ENCODE measurements at regions not wholly inside any gene's neighbourhood (a gene's known extent, or its start where the extent isn't known, plus 50 kb on each side); places are given as distances from the start of the nearest gene placed in this dataset.
"Not testable (repeated sequence)": the region's sequence is repeated elsewhere in the genome, so short reads cannot be mapped to it uniquely, and the experiment has no call there.

DNA sequence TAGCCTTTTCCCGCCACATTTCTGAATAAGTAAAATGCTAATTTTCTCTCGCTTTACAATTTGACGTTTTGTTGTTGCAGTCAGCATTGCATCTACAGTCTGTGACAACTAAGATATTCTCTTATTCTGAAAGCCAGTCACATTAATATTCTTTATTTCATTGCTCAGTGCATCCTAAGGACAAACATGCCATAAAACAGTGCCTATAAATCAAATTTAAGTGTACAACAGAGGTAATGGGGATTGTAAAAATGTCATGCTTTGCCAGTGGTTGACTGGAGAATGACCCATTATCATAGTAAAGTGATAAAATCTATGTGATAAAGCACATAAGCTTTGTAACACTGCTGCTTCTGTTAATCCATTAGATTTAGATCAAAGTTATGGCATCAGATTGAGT lies 1850.0 kb upstream of the ACO1 start:
- DNase-seq (ENCODE audit: low read depth) = no peak

DNA sequence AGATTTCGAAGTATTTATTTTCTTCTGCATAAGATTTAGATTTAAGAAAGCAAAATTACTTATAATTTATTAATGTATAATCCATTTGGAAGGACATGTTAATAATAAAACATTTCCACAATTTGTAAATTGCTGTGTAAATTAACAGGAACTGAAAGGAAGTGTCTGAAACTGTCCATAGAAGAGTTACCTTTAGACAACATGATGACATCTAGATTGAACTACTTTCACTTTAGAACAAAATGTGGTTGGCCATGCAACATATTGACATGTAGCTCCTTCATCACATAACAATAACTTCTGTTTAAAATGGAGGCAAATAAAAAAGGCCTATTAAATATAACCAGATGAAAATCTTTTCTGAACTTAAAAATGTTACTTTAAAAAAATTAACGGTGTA lies 1849.5 kb upstream of the ACO1 start:
- no peak for DNase-seq (ENCODE audit: low read depth)

DNA sequence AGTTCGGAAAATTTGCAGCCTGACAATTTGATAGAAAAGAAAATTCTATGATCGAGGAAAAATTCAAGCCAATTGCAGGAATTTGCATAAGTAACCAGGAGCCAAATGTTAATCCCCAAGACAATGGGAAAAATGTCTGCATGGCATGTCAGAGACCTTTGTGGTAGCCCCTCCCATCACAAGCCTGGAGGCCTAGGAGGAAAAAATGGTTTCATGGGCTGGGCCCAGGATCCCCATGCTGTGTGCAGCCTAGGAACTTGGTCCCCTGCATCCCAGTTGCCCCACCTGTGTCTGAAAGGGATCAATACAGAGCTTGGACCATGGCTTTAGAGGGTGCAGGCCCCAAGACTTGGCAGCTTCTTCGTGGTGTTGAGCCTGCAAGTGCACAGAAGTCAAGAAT lies 1847.9 kb upstream of the ACO1 start:
- DNase-seq (ENCODE audit: low read depth) = no peak

DNA sequence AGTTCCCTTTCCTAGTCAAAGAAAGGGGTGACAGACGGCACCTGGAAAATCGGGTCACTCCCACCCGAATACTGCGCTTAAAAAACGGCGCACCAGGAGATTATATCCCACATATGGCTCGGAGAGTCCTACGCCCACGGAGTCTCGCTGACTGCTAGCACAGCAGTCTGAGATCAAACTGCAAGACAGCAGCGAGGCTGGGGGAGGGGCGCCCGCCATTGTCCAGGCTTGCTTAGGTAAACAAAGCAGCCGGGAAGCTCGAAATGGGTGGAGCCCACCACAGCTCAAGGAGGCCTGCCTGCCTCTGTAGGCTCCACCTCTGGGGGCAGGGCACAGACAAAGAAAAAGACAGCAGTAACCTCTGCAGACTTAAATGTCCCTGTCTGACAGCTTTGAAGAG lies 1844.7 kb upstream of the ACO1 start:
- not testable (repeated sequence) for DNase-seq (ENCODE audit: low read depth)

DNA sequence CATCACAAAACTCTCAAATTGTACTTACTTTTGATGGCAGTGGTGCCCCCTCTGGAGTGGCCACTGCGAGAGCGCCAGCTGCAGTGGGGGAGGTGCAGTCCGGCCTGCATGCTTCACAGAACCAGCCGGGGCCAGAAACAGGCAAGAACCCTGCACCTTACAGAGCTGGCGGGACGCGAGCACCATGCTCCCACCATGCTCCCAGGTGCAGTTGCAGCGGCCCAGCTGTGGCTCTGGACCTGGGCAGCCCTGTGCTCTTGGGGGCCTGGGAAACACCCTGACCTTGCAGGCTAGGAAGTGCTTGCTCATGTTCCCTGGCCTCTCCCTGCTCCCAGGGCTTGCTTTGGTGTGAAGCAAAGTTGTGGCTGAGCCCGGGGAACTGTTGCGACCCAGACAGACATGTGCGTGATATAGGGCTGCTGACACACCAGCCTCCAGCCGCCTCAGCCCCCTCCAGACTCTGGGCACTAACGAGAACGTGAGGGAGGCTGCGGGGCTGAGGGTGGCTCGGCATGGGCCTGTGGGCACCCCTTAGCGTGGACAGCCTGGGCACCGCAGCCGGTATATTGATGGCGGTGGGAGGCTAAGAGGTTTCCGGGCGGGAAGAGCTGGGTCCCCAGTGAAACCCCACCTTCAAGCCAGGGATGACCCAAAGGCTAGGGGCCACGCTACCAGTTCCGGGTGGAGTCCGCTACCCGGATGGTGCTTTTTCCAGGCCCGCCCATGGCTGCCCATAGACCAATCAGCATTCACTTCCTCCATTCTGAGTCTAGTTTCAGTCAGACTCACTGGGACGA lies 1809.9 kb upstream of the ACO1 start:
- no peak for DNase-seq (ENCODE audit: low read depth)

DNA sequence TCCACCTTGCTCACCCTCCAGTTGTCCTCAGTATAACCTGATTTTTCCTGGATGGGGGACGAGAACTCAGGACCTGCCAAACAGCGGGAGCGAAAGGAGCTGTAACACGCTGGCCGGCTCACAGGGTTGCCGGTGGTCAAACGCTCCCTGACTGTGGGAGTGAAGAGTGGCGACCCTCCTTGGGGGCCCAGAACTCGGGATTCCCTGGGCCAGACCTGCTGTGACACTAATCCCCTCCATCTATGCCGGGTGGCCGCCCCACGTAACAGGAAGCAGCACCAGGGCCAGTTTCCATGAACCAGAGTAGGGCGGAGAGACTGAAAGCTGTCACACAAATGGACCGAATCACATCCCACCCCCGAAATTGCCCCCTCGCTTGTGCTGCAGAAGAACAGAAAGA lies 1809.2 kb upstream of the ACO1 start:
- no peak for DNase-seq (ENCODE audit: low read depth)

DNA sequence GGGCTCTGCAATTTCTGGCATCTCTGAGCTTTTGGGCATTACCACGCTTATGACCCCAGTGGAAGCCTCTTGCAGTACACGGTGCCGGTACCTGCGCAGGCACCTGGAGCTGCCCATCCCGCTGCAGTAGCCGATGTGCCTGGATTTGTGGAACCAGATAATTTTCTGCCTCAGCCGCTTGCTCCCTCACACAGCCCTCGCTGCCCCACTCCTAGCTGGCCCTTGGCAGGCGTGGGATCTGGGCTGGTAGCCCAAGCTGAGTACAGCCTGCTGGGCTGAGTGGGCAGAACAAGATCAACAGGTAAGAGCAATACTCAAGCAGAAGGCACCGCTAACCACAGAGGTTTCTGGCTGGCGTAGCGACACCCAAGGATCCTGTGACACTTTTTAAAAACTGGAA lies 1808.8 kb upstream of the ACO1 start:
- DNase-seq (ENCODE audit: low read depth) = no peak

DNA sequence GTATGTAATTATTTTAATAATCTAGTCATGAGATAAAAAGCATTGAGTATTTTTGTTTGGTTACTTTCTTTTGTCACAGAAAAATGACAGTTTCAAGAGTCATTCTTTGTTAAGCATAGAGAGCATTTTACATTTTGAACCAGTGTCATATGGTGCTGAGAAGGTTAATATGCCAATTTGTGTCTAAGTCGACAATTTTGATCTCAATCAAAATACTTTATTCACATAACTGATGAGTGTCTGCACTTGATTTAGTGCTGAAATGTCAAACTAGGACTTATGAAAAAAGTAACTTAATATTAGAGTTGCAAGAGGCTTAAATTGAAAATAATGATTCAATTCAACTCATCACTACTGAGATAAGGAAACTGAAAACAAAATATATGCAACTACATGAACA lies 1804.6 kb upstream of the ACO1 start:
- no peak for DNase-seq (ENCODE audit: low read depth)

DNA sequence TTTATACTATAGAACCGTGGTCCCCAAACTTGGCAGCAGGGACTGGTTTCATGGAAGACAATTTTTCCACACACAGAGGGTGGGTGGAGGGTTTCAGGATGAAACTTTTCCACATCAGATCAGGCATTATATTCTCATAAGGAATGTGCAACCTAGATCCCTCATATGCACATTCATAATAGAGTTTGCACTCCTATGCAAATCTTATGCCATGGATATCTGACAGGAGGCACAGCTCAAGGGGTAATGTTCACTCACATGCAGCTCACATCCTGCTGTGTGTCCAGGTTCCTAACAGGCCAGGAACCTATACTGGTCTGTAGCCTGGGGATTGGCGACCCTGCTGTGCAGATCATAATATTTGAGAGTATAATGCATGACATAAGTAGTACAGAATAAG lies 1802.2 kb upstream of the ACO1 start:
- DNase-seq (ENCODE audit: low read depth) = no peak

DNA sequence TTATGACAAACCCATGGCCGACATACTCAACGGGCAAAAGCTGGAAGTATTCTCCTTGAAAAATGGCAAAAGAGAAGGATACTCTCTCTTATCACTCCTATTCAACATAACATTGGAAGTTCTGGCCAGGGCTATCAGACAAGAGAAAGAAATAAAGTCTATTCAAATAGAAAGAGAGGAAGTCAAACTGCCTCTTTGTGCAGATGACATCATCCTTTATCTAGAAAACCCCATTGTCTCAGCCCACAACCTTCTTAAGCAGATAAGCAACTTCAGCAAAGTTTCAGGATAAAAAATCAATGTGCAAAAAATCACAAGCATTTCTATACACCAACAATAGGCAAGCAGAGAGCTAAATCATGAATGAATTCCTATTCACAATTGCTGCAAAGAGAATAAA lies 1799.9 kb upstream of the ACO1 start:
- no peak for DNase-seq (ENCODE audit: low read depth)

DNA sequence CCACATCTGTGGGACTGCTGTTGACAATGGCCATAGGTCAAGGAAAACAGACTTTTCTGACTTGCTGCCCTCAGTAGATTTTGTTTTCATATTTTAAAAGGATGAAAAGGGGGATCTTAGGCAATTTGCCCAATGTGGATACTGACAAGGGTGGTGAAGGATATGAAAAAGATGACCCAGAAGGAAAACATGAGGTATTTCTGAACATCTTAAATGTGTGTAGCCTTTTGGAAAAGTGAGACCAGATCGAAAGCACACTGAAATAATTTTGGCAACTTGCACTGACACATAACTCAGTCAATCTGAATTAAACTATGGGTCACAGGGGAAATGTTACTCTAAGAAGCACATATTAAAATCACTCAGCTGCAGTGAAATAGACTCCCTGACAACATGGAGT lies 1793.0 kb upstream of the ACO1 start:
- no peak for DNase-seq (ENCODE audit: low read depth)

DNA sequence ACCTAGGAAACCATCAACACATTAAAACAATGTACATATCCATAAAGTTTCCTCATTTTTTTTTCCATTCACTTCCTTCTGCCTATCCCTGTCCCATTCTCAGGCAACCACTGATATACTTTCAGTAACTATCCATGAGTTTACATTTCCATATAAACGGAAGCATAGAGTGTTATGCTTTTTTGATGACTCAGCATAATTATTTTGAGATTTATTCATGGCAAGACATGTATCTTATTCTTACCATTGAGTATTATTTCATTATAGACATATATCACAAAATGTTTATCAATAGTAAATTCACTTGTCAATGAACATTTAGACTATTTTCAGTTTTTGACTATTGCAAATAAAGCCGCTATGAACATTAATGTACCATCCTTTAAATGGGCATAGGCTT lies 1786.8 kb upstream of the ACO1 start:
- DNase-seq (ENCODE audit: low read depth) = no peak

DNA sequence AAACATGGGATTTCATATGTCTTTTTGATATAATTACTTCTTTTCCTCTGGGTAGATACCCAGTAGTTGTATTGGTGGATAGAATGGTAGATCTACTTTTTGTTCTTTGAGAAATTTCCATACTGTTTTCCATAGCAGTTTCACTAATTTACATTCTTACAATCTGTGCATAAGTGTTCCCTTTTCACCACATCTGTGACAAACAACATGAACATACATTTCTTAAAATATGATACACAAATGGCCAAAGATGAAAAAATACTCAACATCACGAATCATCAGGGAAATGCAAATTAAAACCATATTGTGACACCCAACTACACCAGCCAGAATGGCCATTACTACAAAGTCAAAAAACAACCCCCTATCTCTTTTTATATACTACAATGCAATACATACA lies 1778.5 kb upstream of the ACO1 start:
- no peak for DNase-seq (ENCODE audit: low read depth)

DNA sequence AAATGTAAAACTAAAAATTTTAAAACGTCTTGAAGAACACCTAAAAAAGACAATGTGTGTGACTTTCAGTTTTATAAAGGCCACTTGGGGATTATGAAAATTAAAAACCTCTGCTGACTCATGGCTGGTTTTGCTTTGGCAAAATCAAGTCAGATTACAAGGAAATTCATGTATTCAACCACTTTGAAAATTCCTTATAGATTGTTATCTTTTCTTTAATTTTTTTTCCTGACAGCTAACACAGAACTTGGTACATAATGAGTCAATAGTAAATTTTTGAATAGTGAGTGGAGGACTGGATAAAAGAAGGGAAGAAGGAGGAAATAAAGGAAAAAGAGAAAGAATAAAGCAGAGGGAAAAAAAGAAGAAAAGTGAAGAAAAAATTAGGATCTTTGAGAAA lies 1774.7 kb upstream of the ACO1 start:
- no peak for DNase-seq (ENCODE audit: low read depth)

DNA sequence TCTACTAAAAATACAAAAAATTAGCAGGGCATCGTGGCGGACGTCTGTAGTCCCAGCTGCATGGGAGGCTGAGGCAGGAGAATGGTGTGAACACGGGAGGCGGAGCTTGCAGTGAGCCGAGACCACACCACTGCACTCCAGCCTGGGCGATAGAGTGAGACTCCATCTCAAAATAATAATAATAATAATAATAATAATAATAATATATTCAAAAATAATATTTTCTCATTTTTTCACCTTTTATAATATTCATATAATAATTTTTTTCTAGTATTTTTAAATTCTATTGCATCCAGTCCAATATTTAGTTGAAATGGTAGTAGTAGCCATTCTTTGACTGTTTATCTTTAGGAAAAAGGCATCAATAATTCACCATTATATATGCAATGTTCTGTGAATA lies 1767.7 kb upstream of the ACO1 start:
- not testable (repeated sequence) for DNase-seq (ENCODE audit: low read depth)

DNA sequence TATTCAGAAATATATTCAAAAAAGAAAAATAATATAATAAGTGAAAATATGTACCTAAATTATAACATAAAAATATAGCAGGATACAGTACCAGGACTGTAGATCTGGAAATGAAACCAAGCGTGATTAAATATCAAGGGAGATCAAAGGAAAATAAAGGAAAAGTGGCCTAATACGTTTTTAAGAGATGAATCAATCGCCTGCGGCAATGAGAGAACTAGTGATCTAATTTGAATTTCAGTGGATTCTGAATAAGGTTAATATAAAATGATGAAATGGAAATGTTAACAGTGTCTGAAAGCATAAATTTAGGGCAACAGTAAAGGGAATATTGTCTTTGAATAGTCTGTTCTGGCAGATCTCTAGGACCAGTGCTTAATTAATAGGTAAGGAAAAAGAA lies 1761.9 kb upstream of the ACO1 start:
- DNase-seq (ENCODE audit: low read depth) = no peak

DNA sequence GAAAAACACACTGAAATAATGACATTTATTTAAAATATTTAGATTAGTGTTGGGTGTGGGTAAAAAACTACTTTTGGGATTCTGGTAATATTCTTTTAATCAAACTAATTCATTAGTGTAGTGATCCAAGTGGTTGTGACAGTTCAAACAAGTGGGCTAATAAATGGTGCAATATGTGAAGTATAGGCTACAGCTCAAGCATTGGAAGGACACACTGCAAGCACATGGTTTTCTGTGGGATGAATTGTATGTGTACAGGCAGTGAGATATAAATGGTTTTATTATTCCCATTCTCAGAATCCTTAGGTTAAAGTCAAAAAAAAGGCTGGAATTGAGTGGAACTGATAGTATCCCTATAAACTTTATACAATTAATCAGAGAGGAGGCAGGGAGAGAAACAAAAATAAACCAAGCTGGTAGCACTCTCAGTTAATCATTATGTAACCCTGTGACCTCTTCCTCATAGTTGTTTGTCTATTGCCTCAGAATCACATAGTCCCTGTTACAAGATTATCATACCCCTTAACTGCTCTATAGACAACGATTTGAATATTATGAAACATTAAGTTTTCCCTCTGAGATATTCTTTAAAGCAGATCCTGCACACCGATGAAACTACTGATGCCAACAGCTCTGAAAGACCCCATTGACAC lies 1755.4 kb upstream of the ACO1 start:
- no peak for DNase-seq (ENCODE audit: low read depth)

DNA sequence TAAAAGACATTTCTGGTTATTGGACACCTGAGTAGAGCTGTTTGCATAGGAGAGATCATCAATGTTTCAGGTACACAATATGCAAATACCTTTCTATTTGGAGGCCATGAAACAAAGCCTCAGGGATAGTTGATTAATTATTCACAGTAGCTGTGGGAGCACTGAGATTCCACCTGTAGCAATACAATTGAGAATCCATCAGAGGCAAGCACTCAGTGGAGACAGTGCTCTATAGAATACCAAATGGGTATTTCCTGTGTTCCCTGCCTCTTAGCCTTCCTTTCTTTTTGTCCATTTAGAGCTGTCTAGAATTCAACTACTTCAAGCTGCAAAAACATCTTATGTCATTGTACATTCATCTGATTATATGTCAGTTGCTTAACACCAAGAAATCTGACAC lies 1754.0 kb upstream of the ACO1 start:
- no peak for DNase-seq (ENCODE audit: low read depth)

DNA sequence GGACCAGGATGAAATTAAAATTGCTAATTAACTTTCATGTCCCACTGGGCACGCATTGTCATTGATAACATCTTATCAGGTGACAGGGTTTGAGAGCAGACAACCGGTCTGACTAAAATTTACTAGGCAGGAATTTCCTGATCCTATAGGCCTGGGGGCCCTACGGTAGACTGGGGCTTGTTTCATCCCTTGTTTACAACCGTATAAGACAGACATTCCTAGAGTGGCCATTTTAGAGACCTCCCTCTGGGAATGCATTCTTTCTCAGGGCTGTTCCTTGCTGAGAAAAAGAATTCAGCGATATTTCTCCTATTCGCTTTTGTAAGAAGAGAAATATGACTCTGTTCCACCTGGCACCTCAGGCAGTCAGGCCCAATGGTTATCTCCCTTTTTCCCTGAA lies 1737.8 kb upstream of the ACO1 start:
- not testable (repeated sequence) for DNase-seq (ENCODE audit: low read depth)

DNA sequence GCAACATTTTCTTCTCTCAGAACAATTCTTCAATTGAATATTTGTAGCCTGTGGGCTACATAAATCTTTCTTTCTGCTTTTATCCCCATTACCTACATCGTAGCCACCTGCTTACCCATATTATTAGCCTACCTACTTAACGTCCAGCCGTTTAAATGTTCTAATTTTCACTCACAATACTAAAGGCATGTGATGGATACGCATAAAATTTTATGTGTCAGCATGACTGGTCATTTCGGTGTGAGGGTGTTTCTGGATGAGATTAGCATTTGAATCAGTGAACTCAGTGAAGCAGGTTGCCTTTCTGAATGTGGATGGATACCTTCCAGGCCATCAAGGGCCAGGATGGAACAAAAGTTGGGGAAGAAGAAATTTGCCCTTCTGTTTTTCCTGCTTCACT lies 1722.5 kb upstream of the ACO1 start:
- no peak for DNase-seq (ENCODE audit: low read depth)

DNA sequence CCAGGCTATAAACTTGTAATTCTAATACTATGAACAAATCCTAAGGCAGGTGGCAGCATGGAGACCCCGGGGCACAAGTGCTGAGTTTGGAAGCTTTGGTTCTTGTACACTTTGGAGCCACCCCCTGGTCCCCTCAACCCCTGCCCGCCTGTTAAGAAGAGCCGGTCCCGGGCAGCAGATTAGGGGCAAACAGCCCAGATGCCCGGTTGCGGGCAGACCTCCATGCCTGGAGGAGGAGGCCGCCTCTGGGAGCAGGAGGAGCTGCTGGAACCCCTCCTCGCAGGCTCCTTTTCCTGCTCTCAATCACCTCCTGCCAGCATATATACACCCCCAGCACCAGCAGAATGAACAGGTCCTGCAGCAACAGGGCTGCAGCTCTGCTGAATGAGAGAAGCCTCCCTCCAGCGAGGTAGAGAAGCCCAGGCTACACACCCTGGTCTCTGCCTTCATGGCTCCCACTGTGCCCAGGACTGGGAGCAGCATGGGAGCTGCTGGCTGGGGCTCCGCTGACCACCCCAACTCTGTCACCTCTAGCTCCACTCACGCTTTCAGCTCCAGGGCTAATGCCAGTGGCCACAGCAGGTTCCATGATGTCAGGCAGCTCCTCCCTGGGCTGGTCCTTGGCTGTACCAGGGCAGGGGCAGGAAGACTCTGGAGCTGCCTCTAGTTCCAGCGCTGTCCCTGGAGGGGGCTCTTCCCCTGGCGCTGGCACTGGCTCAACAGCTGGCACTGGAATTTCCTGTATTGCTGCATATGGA lies 1713.5 kb upstream of the ACO1 start:
- DNase-seq (ENCODE audit: low read depth) = no peak

DNA sequence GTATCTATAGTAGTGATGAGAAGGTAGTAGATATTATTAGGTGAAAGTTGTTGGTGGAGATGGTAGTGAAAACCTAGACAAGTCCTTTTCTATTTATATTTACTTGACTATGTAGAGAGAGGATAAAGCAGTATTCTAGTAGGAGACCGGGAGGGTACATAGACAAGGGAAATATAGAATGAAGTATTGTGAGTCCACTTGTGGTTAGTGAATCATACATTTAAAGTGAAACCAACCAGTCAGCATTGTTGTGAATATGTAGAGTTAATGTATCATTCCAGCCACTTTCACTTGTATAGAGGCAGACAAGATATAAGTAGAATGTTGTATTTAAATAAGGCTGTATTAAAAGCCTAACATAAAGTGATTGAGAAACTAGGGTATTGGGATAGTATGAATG lies 1711.3 kb upstream of the ACO1 start:
- DNase-seq (ENCODE audit: low read depth) = peak; percentile 4

DNA sequence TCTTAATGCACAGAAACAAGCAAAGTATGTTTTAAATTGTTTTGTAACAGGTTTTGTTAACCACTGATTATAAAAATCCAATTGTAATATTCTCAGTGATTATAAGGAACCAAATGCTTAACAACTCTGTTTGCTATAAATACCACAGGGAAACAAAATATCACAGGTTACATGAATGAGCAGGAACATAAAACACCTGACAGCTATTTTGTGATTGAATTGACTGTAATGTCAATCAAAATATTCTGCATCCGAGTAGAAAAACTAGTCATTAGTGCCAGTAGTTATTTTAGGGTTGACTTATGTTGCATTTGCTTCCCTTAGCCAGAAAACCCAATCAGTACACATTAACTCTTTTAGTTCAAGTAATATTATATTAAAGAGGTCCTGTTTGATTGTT lies 1707.8 kb upstream of the ACO1 start:
- DNase-seq (ENCODE audit: low read depth) = no peak
